ENCODE measurements at regions not wholly inside any gene's neighbourhood (a gene's known extent, or its start where the extent isn't known, plus 50 kb on each side); places are given as distances from the start of the nearest gene placed in this dataset.

GRCh38 chr6:19753826-19754225 is 83.3 kb upstream of the ID4 start:
- no peak for TF ChIP-seq CTCF (IDR thresholded peaks at IDR 0.05; ENCODE audit: low read depth, low read length)
- no peak for DNase-seq (ENCODE audit: low read depth in 2 of 2)
- no peak overlapping the region for H3K4me3 ChIP-seq (replicated peaks in 1 of 2; ENCODE audit: low read depth in 2 of 2, low read length in 2 of 2)

DNA sequence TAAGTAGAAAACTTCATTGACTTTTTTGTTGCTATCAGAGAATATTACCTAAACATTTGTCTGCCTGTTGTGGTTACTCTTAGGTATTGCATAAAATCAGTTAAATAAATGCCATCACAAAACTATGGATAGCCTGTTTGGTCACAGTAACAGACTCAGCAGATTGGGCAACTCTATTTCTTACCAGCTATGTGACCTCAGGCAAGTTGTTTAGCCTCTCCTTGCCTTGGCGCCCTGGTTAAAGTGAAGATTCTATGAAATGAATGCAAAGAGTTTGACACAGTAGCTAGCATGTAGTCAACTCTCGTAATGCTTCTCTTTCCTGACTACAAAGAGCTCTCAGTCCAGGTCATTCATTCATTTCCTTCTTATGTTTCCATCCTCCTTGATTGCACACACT is 82.5 kb upstream of the ID4 start:
- no peak for DNase-seq (ENCODE audit: low read depth in 2 of 2)
- no peak overlapping the region for H3K4me3 ChIP-seq (replicated peaks in 1 of 2; ENCODE audit: low read depth in 2 of 2, low read length in 2 of 2)
- no peak for TF ChIP-seq CTCF (IDR thresholded peaks at IDR 0.05; ENCODE audit: low read depth, low read length)

DNA sequence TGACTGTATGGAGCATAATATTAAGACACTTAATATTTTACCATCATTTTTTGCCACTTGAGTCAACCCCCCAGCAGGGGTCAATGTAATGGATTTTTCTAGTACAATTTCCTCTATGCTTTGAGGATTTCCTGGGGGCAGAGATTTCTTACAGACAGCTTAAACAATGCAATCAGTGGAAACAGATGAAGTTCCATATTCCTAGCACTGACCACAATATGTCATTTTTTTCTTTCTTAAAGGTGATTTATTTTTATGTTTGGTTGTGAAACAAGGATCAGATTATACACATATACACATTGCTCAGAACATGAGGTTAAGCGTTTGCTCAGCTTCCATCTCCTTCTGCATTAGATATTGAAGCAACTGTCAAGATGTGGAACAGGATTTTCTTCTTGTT is 82.0 kb upstream of the ID4 start:
- no peak overlapping the region for H3K4me3 ChIP-seq (replicated peaks in 1 of 2; ENCODE audit: low read depth in 2 of 2, low read length in 2 of 2)
- DNase-seq (ENCODE audit: low read depth in 2 of 2), result no peak
- TF ChIP-seq CTCF (IDR thresholded peaks at IDR 0.05; ENCODE audit: low read depth, low read length), result no peak

- no peak for TF ChIP-seq CTCF (IDR thresholded peaks at IDR 0.05; ENCODE audit: low read depth, low read length)
- H3K4me3 ChIP-seq (replicated peaks in 1 of 2; ENCODE audit: low read depth in 2 of 2, low read length in 2 of 2), result no peak overlapping the region
- DNase-seq (ENCODE audit: low read depth in 2 of 2), result peak; percentile 59 to 67
Measured at GRCh38 chr6:19757036-19757435, 80.1 kb upstream of the ID4 start.

DNA sequence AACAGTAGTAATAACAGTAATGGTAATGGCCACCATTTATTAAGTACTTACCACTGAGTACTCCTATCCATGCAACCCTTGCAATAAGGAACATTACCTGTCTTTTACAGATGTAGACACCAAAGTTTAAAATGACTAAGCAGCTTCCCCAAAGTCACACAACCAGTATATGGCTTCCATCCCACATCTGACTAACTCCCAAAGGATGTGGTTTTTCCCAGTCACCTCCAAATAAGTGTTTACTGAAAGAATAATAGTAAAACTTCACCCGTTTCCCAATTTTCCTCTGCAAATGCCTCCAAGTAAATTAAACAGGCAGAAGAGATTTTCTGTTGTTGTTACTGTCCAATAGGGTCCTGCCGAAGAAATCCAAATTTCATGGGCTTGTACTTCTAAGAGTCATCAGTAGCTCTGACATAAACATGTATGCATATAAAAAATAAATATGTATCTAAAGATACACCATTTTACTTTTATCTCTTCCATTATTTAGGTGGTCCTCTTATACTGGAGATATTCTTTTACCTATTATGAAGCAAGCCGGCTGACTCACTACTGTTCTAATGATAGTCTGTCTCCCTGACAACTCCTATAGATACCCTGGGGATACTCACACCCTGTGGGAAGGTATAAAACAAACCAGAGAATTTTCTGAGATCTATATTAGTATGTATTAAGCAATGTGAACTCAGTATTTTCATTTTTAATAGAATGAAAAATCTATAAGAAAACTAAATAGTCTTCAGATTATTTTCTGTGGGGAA is 77.9 kb upstream of the ID4 start:
- DNase-seq (ENCODE audit: low read depth in 2 of 2), result peak; percentile 56 to 83
- H3K4me3 ChIP-seq (replicated peaks in 1 of 2; ENCODE audit: low read depth in 2 of 2, low read length in 2 of 2), result no peak overlapping the region
- TF ChIP-seq CTCF (IDR thresholded peaks at IDR 0.05; ENCODE audit: low read depth, low read length), result no peak

GRCh38 chr6:19761121-19761520 is 76.0 kb upstream of the ID4 start:
- no peak overlapping the region for H3K4me3 ChIP-seq (replicated peaks in 1 of 2; ENCODE audit: low read depth in 2 of 2, low read length in 2 of 2)
- DNase-seq (ENCODE audit: low read depth in 2 of 2), result no peak
- no peak for TF ChIP-seq CTCF (IDR thresholded peaks at IDR 0.05; ENCODE audit: low read depth, low read length)

Measured in cardiac fibroblast (primary cell).